ENCODE measurements at regions not wholly inside any gene's neighbourhood (a gene's known extent, or its start where the extent isn't known, plus 50 kb on each side); places are given as distances from the start of the nearest gene placed in this dataset.

DNA sequence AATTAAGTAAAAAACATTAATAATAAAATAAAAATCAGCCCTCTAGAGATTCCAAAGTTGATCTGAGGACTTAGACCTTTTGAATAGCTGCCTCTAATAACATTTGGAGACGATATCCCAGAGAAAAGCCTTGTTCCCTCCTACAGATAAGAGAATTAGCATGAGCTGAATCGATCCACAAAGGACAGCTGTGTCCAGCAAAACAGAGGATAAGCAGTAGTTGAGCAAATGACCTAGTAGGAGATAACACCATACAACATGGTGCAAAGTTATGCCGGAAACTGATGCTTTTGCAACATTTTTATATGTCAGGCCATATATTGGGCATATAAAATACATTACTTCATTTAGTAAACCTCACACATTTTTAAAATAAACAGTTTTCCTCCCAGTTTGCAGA is 212.2 kb upstream of the PRR16 start:
- no peaks in the 10 kb centered on the region for H3K79me2 ChIP-seq (ENCODE audit: insufficient read depth, low read depth, low read length)
- no peaks in the 10 kb centered on the region for H3K9me2 ChIP-seq (ENCODE audit: insufficient read depth, low read length)
- POLR2A ChIA-PET = interaction anchor here (0.8 kb wide), 1 partner anchor 10 kb away, joined by 4 read pairs; no protein-coding TSS in a partner anchor
- BruUV-seq (replicated peaks) = no TSS peak
- intact Hi-C loops (cut with micrococcal nuclease; ENCODE audit: unreplicated experiment) = no loop called here
- CTCF ChIA-PET (ENCODE audit: unreplicated experiment) = no interaction called here
- no peak for TF ChIP-seq EZH2phosphoT487 (IDR thresholded peaks at IDR 0.05; ENCODE audit: borderline replicate concordance, low read depth, low read length)
- no peak for TF ChIP-seq CTCF (conservative IDR thresholded peaks at IDR 0.05; ENCODE audit: low read length)
- H2AFZ ChIP-seq (ENCODE audit: low read length) = no peak overlapping the region
- H3K36me3 ChIP-seq (ENCODE audit: insufficient read depth, low read length) = no peaks in the 10 kb centered on the region
- H3K4me1 ChIP-seq (ENCODE audit: insufficient read depth, low read length, poor library complexity, severe bottlenecking) = no peaks in the 10 kb centered on the region
- no peaks in the 10 kb centered on the region for H3K9me3 ChIP-seq (ENCODE audit: low read length)
- H3K4me2 ChIP-seq (ENCODE audit: low read length) = no peak overlapping the region
- no peak for DNase-seq (ENCODE audit: low spot score)
- H3K27ac ChIP-seq (ENCODE audit: low read depth, low read length, poor library complexity, severe bottlenecking) = no peak overlapping the region
- H3K4me3 ChIP-seq (ENCODE audit: low read depth, low read length, poor library complexity, severe bottlenecking) = no peak overlapping the region
- H4K20me1 ChIP-seq (ENCODE audit: insufficient read depth, low read length) = no peaks in the 10 kb centered on the region

- H3K4me2 ChIP-seq (ENCODE audit: low read length) = no peak overlapping the region
- intact Hi-C loops (cut with micrococcal nuclease; ENCODE audit: unreplicated experiment) = no loop called here
- H3K9me3 ChIP-seq (ENCODE audit: low read length) = no peaks in the 10 kb centered on the region
- no peak for DNase-seq (ENCODE audit: low spot score)
- no peak overlapping the region for H3K4me3 ChIP-seq (ENCODE audit: low read depth, low read length, poor library complexity, severe bottlenecking)
- no peak for TF ChIP-seq CTCF (conservative IDR thresholded peaks at IDR 0.05; ENCODE audit: low read length)
- TF ChIP-seq EZH2phosphoT487 (IDR thresholded peaks at IDR 0.05; ENCODE audit: borderline replicate concordance, low read depth, low read length) = no peak
- no peak overlapping the region for H3K27ac ChIP-seq (ENCODE audit: low read depth, low read length, poor library complexity, severe bottlenecking)
- no peaks in the 10 kb centered on the region for H4K20me1 ChIP-seq (ENCODE audit: insufficient read depth, low read length)
- CTCF ChIA-PET (ENCODE audit: unreplicated experiment) = no interaction called here
- no TSS peak for BruUV-seq (replicated peaks)
- no peaks in the 10 kb centered on the region for H3K9me2 ChIP-seq (ENCODE audit: insufficient read depth, low read length)
- no peaks in the 10 kb centered on the region for H3K4me1 ChIP-seq (ENCODE audit: insufficient read depth, low read length, poor library complexity, severe bottlenecking)
- H3K79me2 ChIP-seq (ENCODE audit: insufficient read depth, low read depth, low read length) = no peaks in the 10 kb centered on the region
- no peaks in the 10 kb centered on the region for H3K36me3 ChIP-seq (ENCODE audit: insufficient read depth, low read length)
- POLR2A ChIA-PET = no interaction called here
- no peak overlapping the region for H2AFZ ChIP-seq (ENCODE audit: low read length)
Observed at GRCh38 chr5:120252839-120253238, 211.3 kb upstream of the PRR16 start.

DNA sequence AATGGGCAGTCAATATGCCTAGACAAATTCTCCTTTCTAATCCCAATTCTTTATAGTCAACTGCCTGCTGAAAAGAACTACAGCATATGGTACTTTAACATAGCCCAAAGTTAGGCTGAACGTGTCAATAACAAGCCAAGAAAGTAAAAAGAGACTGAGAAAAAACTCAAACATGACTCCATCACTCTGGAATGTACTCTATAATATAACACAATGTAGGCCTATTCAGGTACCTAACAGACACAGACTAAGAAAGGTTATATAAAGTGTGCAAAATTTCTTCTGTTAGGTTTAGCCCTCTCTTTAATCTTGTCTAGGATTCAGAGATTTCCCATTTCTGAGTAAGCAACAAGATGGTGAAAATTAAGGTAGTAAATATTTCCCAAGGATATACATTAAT is 209.7 kb upstream of the PRR16 start:
- Histone ChIP-seq H3K4me1 (ENCODE audit: insufficient read depth, low read length, poor library complexity, severe bottlenecking) (no peaks in the 10 kb centered on the region), H3K79me2 (ENCODE audit: insufficient read depth, low read depth, low read length) (no peaks in the 10 kb centered on the region), H3K4me2 (ENCODE audit: low read length) (no peak overlapping the region), H3K27ac (ENCODE audit: low read depth, low read length, poor library complexity, severe bottlenecking) (no peak overlapping the region), H3K9me2 (ENCODE audit: insufficient read depth, low read length) (no peaks in the 10 kb centered on the region), H2AFZ (ENCODE audit: low read length) (no peak overlapping the region), H4K20me1 (ENCODE audit: insufficient read depth, low read length) (no peaks in the 10 kb centered on the region), H3K9me3 (ENCODE audit: low read length) (no peaks in the 10 kb centered on the region), H3K4me3 (ENCODE audit: low read depth, low read length, poor library complexity, severe bottlenecking) (no peak overlapping the region), H3K36me3 (ENCODE audit: insufficient read depth, low read length) (no peaks in the 10 kb centered on the region)
- POLR2A ChIA-PET = no interaction called here
- BruUV-seq (replicated peaks) = no TSS peak
- no peak for TF ChIP-seq CTCF (conservative IDR thresholded peaks at IDR 0.05; ENCODE audit: low read length)
- no peak for TF ChIP-seq EZH2phosphoT487 (IDR thresholded peaks at IDR 0.05; ENCODE audit: borderline replicate concordance, low read depth, low read length)
- CTCF ChIA-PET (ENCODE audit: unreplicated experiment) = no interaction called here
- DNase-seq (ENCODE audit: low spot score) = no peak
- intact Hi-C loops (cut with micrococcal nuclease; ENCODE audit: unreplicated experiment) = no loop called here

Measured in OCI-LY7 (cell line).